Activated CD4-positive, alpha-beta T cell treated with anti-CD3 and anti-CD28 coated beads, Interleukin-2, Interleukin-6, amounts not matched to agents 100 ng/mL and 50 ng/mL, durations not matched to agents 16 hours and 8 hours (primary cell): ENCODE measurements at regions not wholly inside any gene's neighbourhood (a gene's known extent, or its start where the extent isn't known, plus 50 kb on each side); places are given as distances from the start of the nearest gene placed in this dataset.

Source experiments
- DNase-seq: peaks from one replicate; pipeline ENCODE4 v3.0.0-alpha.2; 2020

GRCh38 chr3:40962721-40963120 is 236.6 kb upstream of the CTNNB1 start:
- no peak for DNase-seq

- DNase-seq, result no peak
These were observed 230.6 kb upstream of the CTNNB1 start for GRCh38 chr3:40968666-40969065.

- no peak for DNase-seq
These were observed 230.0 kb upstream of the CTNNB1 start for GRCh38 chr3:40969341-40969740.

- no peak for DNase-seq
These were observed 229.4 kb upstream of the CTNNB1 start for GRCh38 chr3:40969756-40970466.

GRCh38 chr3:40971191-40972168 is 227.8 kb upstream of the CTNNB1 start:
- DNase-seq, result peak; percentile 81

- no peak for DNase-seq
These were observed 227.0 kb upstream of the CTNNB1 start for GRCh38 chr3:40972350-40972749.

- no peak for DNase-seq
These were observed 226.2 kb upstream of the CTNNB1 start for GRCh38 chr3:40973141-40973540.

GRCh38 chr3:40975711-40976121 is 223.6 kb upstream of the CTNNB1 start:
- DNase-seq, result no peak

- no peak for DNase-seq
These were observed 223.1 kb upstream of the CTNNB1 start for GRCh38 chr3:40976241-40976640.

GRCh38 chr3:40978442-40978841 is 220.9 kb upstream of the CTNNB1 start:
- DNase-seq, result no peak

GRCh38 chr3:40979962-40980361 is 219.3 kb upstream of the CTNNB1 start:
- no peak for DNase-seq

GRCh38 chr3:40980467-40980866 is 218.8 kb upstream of the CTNNB1 start:
- peak; percentile 30 for DNase-seq

- no peak for DNase-seq
These were observed 214.1 kb upstream of the CTNNB1 start for GRCh38 chr3:40985195-40985594.

GRCh38 chr3:40988468-40988867 is 210.8 kb upstream of the CTNNB1 start:
- DNase-seq, result no peak

- no peak for DNase-seq
These were observed 209.9 kb upstream of the CTNNB1 start for GRCh38 chr3:40989141-40990061.

- no peak for DNase-seq
These were observed 209.2 kb upstream of the CTNNB1 start for GRCh38 chr3:40990062-40990456.

GRCh38 chr3:40992023-40992422 is 207.3 kb upstream of the CTNNB1 start:
- no peak for DNase-seq

GRCh38 chr3:40994611-40995010 is 204.7 kb upstream of the CTNNB1 start:
- DNase-seq, result no peak

GRCh38 chr3:40995271-40995670 is 204.0 kb upstream of the CTNNB1 start:
- no peak for DNase-seq

- no peak for DNase-seq
These were observed 202.9 kb upstream of the CTNNB1 start for GRCh38 chr3:40996382-40996781.

- no peak for DNase-seq
These were observed 202.2 kb upstream of the CTNNB1 start for GRCh38 chr3:40996827-40997710.
